Activated CD8-positive, alpha-beta T cell treated with anti-CD3 and anti-CD28 coated beads, Interleukin-2, amount 10 ng/mL, durations not matched to agents 7 days and 5 days (primary cell): ENCODE measurements at regions not wholly inside any gene's neighbourhood (a gene's known extent, or its start where the extent isn't known, plus 50 kb on each side); places are given as distances from the start of the nearest gene placed in this dataset.

Source experiments
- ATAC-seq: fragments of 150-1000 bp; cut with Tn5 transposase; one replicate; pipeline ENCODE4 v1.10.0; 2021; ENCODE audit warnings: moderate library complexity
- CTCF ChIA-PET: fragments of 350-600 bp; sonication (Branson Sonifier 250); formaldehyde crosslinking; loops from one replicate; lab custom pipeline; 2021; ENCODE audit warnings: antibody characterized with exemption; lab: Charles Lee
- POLR2A ChIA-PET: fragments of 350-600 bp; sonication (Branson Sonifier 250); formaldehyde crosslinking; loops from one replicate; lab custom pipeline; 2021; ENCODE audit warnings: antibody characterized with exemption; lab: Charles Lee
- DNase-seq: peaks from one replicate; pipeline ENCODE4 v3.0.0-alpha.2; 2020
- H3K27ac Mint-ChIP-seq: one replicate; pipeline ENCODE4 v1.8.0; 2021; ENCODE audit warnings: mild to moderate bottlenecking, mixed read lengths
- H3K27me3 Mint-ChIP-seq: one replicate; pipeline ENCODE4 v1.8.0; 2021; ENCODE audit warnings: low read depth, mixed read lengths
- H3K36me3 Mint-ChIP-seq: one replicate; pipeline ENCODE4 v1.8.0; 2021; ENCODE audit warnings: low read depth, mixed read lengths
- H3K4me1 Mint-ChIP-seq: one replicate; pipeline ENCODE4 v1.8.0; 2021; ENCODE audit warnings: low read depth, mixed read lengths
- H3K4me3 Mint-ChIP-seq: one replicate; pipeline ENCODE4 v1.8.0; 2021; ENCODE audit warnings: mild to moderate bottlenecking, mixed read lengths
- H3K9me3 Mint-ChIP-seq: one replicate; pipeline ENCODE4 v1.8.0; 2022; ENCODE audit warnings: mixed read lengths; ENCODE audit not compliant: insufficient read depth

GRCh38 chrX:23612846-23613245 lies 54.4 kb upstream of the PRDX4 start:
- Mint-ChIP-seq H3K9me3 (no peaks in the 10 kb centered on the region), H3K36me3 (no peaks in the 10 kb centered on the region), H3K4me3 (no peak overlapping the region), H3K27me3 (peaks cover 5% of the 10 kb centered on the region), H3K4me1 (no peaks in the 10 kb centered on the region), H3K27ac (no peak overlapping the region)
- ChIA-PET POLR2A (no interaction called here), CTCF (no interaction called here)
- DNase-seq: no peak
- no peak for ATAC-seq

DNA sequence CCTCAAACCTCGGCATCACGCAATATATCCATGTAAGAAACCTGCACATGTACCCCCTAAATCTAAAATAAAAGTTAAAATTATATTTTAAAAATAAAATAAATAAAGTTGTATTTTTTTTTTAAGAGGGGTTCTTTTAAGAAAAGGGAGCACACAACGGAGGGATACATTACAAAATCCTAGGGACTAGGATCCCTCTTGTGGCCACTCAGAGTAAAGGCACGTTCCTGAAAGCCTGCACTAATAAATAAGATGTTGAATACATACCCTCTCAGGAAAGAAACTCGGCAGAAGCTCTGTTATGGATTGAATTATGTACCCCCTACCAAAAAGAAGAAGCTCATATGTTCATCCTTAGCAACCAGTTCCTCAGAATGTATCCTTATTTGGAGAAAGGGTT lies 50.9 kb upstream of the PRDX4 start:
- H3K4me1 Mint-ChIP-seq: no peaks in the 10 kb centered on the region
- H3K27ac Mint-ChIP-seq: no peak overlapping the region
- CTCF ChIA-PET: interaction anchor here (1.2 kb wide), 1 partner anchor 37 kb away, joined by 4 read pairs; no protein-coding TSS in a partner anchor
- no peaks in the 10 kb centered on the region for H3K9me3 Mint-ChIP-seq
- peaks cover 2% of the 10 kb centered on the region for H3K27me3 Mint-ChIP-seq
- no peaks in the 10 kb centered on the region for H3K36me3 Mint-ChIP-seq
- POLR2A ChIA-PET: no interaction called here
- H3K4me3 Mint-ChIP-seq: no peak overlapping the region
- ATAC-seq: no peak
- DNase-seq: no peak
